Jurkat, Clone E6-1 (cell line): ENCODE measurements at regions not wholly inside any gene's neighbourhood (a gene's known extent, or its start where the extent isn't known, plus 50 kb on each side); places are given as distances from the start of the nearest gene placed in this dataset.
A peak's percentile ranks its signal among the peaks of the same experiment; 100 is the strongest.

Experiments used
- DNase-seq: peaks from one replicate; pipeline ENCODE4 v3.0.0-alpha.2; 2011; ENCODE audit warnings: low read depth, low spot score
- H3K4me3 ChIP-seq: 2 replicates; pipeline ENCODE4 v1.5.1; 2011; ENCODE audit warnings: mild to moderate bottlenecking, low read length, control low read depth, moderate library complexity

GRCh38 chr1:48164571-48164970 lies 57.9 kb upstream of the SLC5A9 start:
- no peak overlapping the region for H3K4me3 ChIP-seq
- no peak for DNase-seq

- no peak overlapping the region for H3K4me3 ChIP-seq
- DNase-seq: no peak
Observed at GRCh38 chr1:48160486-48161132, 61.9 kb upstream of the SLC5A9 start.

- DNase-seq: no peak
Observed at GRCh38 chr1:48139275-48139674, 83.2 kb upstream of the SLC5A9 start.

GRCh38 chr1:48127735-48128685 lies 94.5 kb upstream of the SLC5A9 start:
- no peak overlapping the region for H3K4me3 ChIP-seq
- DNase-seq: no peak

More at GRCh38 chr1:48139275-48139674, 83.2 kb upstream of the SLC5A9 start:
- H3K4me3 ChIP-seq: no peak overlapping the region

- H3K4me3 ChIP-seq: no peak overlapping the region
- DNase-seq: no peak
Observed at GRCh38 chr1:48123647-48124046, 98.9 kb upstream of the SLC5A9 start.

- DNase-seq: no peak
- no peak overlapping the region for H3K4me3 ChIP-seq
Observed at GRCh38 chr1:48121955-48122354, 100.6 kb upstream of the SLC5A9 start.

GRCh38 chr1:48120621-48121020 lies 101.9 kb upstream of the SLC5A9 start:
- DNase-seq: no peak
- no peak overlapping the region for H3K4me3 ChIP-seq

GRCh38 chr1:48115835-48116234 lies 106.7 kb upstream of the SLC5A9 start:
- no peak overlapping the region for H3K4me3 ChIP-seq
- DNase-seq: no peak

GRCh38 chr1:48114596-48115382 lies 107.7 kb upstream of the SLC5A9 start:
- H3K4me3 ChIP-seq: no peak overlapping the region
- no peak for DNase-seq

GRCh38 chr1:48109390-48110013 lies 112.3 kb upstream of the TRABD2B start:
- peak; percentile 30 for DNase-seq
- H3K4me3 ChIP-seq: no peak overlapping the region

GRCh38 chr1:48107516-48107915 lies 110.3 kb upstream of the TRABD2B start:
- no peak for DNase-seq
- no peak overlapping the region for H3K4me3 ChIP-seq

GRCh38 chr1:48106049-48106448 lies 108.9 kb upstream of the TRABD2B start:
- no peak for DNase-seq
- no peak overlapping the region for H3K4me3 ChIP-seq

GRCh38 chr1:48105165-48105564 lies 108.0 kb upstream of the TRABD2B start:
- no peak for DNase-seq

GRCh38 chr1:48103495-48103894 lies 106.3 kb upstream of the TRABD2B start:
- DNase-seq: no peak
- H3K4me3 ChIP-seq: no peak overlapping the region

More at GRCh38 chr1:48105165-48105564, 108.0 kb upstream of the TRABD2B start:
- H3K4me3 ChIP-seq: no peak overlapping the region

GRCh38 chr1:48102766-48103165 lies 105.6 kb upstream of the TRABD2B start:
- DNase-seq: no peak

GRCh38 chr1:48099072-48099773 lies 102.0 kb upstream of the TRABD2B start:
- no peak overlapping the region for H3K4me3 ChIP-seq
- no peak for DNase-seq

More at GRCh38 chr1:48102766-48103165, 105.6 kb upstream of the TRABD2B start:
- no peak overlapping the region for H3K4me3 ChIP-seq

- H3K4me3 ChIP-seq: no peak overlapping the region
- peak; percentile 56 for DNase-seq
Observed at GRCh38 chr1:48093696-48094528, 96.7 kb upstream of the TRABD2B start.

- no peak for DNase-seq
- H3K4me3 ChIP-seq: no peak overlapping the region
Observed at GRCh38 chr1:48093147-48093546, 96.0 kb upstream of the TRABD2B start.
